Suppressor macrophage treated with lipopolysaccharide for 4 hours (primary cell): ENCODE measurements at regions not wholly inside any gene's neighbourhood (a gene's known extent, or its start where the extent isn't known, plus 50 kb on each side); places are given as distances from the start of the nearest gene placed in this dataset.
"Not testable (repeated sequence)": the region's sequence is repeated elsewhere in the genome, so short reads cannot be mapped to it uniquely, and the experiment has no call there.

Source experiments
- DNase-seq: peaks from one replicate; pipeline ENCODE4 v3.0.0-alpha.2; 2020

DNA sequence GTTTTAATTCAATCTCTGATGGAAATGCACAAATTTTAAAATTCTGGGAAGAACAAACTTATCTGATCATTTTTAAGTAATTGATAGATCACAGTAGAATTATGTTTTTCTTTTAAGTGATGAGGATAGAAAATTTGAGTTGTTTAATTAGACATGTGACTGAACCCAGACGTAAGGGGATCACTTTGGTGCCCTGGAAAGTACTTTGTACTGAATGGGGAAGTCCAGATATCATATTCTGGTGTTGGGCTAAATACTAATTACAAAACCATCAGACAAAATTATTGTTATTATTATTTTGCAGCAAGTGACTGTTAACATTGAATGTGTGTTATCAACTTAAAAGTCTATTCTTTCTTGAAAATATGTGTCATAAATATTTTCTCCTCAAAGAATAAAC lies 994.6 kb downstream of the TSN start:
- DNase-seq: no peak

DNA sequence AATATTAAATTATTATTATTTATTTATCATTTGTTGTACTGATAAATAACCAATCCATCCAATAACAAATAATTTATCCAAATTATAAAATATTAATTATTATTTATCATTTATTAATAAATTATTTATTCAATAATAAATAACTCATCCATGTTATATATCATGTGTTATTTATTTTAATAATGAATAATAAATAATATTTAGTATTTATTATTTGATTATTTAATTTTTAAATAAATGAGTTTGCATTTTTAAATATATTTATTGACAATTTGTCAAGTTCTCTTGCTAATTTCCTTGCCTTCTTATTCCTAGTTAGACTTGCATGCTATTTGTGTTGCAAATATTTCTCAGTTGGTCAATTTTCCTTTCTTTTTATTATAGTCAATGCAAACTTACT lies 995.4 kb downstream of the TSN start:
- DNase-seq: no peak

GRCh38 chr2:122753336-122753735 lies 997.9 kb downstream of the TSN start:
- DNase-seq: no peak

GRCh38 chr2:122754561-122754960 lies 999.1 kb downstream of the TSN start:
- no peak for DNase-seq

DNA sequence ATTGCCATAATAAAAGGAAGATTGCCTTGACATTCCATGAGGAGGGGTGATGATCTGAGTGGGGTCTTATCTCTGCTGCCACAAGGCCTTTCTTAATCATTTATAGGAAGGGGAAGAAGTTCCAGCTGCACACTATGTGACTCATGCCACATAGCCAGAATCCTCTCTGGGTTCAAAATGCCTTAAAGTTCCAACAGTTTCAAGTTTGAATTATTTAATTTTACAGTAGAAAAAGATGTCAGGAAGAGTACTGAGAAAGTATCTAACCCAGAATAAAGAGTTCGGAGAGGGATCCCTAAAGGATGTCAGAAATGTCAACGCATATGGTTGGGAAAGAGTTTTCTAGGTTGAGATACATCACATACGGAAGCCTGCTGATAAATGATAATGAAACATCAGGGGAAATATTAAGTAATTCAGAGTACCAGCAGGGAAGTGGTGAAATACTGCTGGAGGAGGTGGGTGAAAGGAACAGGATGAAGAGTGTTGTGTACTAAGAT lies 999.9 kb downstream of the TSN start:
- no peak for DNase-seq

GRCh38 chr2:122758967-122759366 lies 1003.5 kb downstream of the TSN start:
- DNase-seq: no peak

- DNase-seq: no peak
Measured at GRCh38 chr2:122764014-122764413, 1008.6 kb downstream of the TSN start.

GRCh38 chr2:122780251-122780650 lies 1024.8 kb downstream of the TSN start:
- no peak for DNase-seq

DNA sequence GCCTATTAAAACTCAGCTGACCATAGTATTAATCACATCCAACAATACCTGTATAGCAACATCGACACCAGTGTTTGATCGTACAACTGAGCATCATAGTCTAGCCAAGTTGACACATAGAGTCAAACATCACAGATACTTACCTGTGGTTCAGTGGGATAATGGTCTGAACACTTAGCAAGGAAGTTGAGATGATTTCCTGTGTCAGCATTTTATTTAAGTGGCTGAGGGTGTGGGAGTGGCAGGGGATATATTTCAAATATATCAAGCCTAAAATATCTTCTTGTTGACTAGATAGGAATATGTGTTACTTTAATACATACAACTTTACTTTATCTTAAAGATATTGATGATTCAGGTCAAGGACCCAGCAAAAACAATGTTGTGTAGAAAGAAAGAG lies 1038.6 kb downstream of the TSN start:
- DNase-seq: no peak

- DNase-seq: no peak
Measured at GRCh38 chr2:122795763-122796162, 1040.3 kb downstream of the TSN start.

DNA sequence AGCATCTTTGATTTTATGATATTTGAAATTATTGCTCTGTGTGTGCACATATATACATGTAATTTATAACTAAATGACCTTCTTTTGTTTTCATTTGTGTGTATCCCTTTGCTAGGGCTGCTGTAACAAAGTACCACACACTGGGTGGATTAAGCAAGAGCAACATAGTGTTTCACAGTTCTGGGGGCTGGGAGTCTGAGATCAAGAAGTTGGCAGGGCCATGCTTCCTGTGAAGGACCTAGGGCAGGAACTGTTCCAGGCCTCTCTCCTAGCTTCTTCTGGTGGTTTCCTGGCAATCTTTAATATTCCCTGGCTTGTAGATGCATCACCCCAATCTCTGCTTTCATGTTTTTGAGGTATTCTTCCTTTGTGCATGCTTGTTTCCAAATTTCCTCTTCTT lies 1043.9 kb downstream of the TSN start:
- no peak for DNase-seq

DNA sequence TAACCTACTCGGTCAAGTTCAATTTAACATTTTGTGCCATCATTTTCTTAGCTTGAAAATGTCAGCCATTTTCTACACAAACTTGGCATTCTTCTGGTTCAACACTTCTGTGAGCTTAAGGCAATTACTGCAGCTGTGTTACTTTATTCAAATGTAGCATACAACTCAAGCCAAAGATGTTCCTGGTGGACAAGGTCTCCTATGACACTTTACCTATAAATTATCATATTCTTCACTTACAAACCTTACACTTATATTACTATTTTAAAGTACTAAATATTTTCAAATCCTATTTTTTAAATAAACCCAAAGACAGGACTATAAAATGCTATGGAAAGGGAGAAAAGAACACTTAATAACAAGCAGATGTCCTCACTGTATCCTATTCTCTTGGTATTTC lies 1045.3 kb downstream of the TSN start:
- no peak for DNase-seq

DNA sequence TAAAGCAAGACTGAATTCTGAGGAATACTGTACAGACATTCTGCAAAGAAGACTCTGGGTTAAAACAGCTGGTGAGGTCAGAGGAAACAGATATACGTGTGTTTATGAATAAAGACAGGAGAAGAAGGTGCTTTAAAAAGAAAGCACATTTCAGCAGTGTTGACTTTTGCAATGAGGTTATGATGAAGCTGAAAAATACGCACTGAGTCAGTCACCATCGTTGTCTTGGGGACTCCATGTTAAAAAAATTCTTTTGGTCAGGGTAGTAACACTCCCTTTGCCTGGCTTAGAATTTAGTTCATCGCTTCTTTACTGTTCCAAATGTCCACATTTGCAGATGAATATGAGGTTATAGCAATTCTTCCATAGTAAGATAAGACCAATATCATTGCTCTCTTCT lies 1049.0 kb downstream of the TSN start:
- no peak for DNase-seq

GRCh38 chr2:122805346-122805745 lies 1049.9 kb downstream of the TSN start:
- no peak for DNase-seq

GRCh38 chr2:122808286-122808969 lies 1053.0 kb downstream of the TSN start:
- no peak for DNase-seq

DNA sequence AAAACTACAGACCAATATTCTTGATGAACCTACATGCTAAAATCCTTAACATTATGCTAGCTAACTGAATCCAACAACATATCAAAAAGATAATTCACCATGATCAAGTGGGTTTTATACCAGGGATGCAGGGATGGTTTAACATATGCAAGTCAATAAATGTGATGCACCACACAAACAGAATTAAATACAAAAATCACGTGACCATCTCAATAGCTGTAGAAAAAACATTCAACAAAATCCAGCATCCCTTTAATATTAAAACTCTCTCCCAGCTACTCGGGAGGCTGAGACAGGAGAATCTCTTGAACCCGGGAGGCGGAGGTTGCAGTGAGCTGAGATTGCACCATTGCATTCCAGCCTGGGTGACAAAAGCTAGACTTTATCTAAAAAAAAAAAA lies 1056.8 kb downstream of the TSN start:
- DNase-seq: not testable (repeated sequence)

DNA sequence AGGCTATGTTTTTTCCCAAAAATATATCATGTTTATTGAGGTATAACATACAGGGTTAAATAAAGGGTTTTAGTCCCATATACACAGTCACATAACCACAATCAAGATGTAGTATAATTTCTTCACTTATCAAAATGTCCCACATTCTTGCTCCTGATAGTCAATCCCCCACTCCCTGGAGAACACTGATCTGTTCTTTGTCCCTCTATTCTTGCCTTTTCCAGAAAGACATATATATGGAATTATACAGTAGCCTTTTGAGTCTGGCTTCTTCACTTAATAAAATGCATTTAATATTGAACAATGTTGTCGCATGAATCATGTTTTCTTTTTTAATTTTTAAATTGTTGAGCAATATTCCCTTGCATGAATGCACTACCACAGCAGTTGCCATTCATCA lies 1059.7 kb downstream of the TSN start:
- no peak for DNase-seq

- DNase-seq: no peak
Measured at GRCh38 chr2:122816803-122817202, 1061.4 kb downstream of the TSN start.

DNA sequence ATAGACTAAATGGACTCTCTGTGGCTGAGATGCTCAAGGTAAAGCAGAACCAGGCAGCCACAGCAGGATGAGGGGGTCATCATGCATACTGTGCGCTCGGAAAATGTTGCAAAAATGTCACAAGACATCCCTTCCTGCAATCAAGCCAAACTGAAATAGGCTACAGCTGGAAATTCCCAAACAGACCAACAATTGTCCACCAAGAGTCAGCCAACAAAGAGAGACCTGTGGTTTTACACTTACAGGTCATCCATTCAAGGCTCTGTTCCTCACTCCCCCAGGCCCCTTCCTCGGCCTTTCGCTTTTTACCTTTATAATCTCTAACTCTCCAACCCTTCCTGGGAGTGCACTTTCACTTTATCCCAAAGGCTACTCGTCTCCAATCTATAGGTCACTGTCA lies 1066.9 kb downstream of the TSN start:
- no peak for DNase-seq

- no peak for DNase-seq
Measured at GRCh38 chr2:122830157-122830556, 1074.7 kb downstream of the TSN start.

DNA sequence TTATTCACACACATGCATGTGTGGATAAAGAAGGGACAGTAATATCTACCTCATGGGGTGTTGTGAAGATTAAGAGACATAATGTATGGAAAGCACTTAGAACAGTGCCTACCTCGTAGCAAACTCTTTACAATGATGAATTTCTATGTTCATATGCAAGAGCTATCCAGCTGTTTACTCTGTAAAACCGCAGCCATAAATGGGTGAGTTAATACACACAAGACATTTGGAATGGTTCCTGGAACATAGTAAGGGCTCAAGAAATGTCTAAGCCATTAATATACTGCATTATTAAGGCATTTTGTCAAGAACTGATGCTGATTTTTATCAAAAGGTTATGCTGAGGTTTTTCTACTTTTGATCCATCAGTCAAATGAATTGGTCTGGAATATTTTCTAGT lies 1076.2 kb downstream of the TSN start:
- DNase-seq: no peak

GRCh38 chr2:122843503-122843902 lies 1088.1 kb downstream of the TSN start:
- no peak for DNase-seq

DNA sequence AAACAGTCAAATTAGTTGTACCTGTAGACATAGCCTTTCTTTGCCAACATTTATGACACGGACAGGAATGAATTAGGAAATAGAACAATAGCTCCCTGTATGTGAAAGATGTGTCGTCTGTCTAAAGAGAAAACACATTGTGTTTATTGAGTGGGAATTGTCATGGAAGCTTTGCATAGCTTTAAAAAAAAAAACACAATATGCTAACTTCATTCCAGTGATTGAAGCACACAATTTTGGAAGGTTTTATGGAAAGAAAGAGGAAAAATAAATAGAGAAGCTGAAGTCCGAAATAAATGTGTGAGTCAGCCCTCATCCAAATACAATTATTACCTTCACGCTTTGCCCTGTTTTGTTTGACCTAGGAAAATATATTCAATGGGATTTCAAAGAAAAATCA lies 1095.7 kb downstream of the TSN start:
- DNase-seq: no peak

DNA sequence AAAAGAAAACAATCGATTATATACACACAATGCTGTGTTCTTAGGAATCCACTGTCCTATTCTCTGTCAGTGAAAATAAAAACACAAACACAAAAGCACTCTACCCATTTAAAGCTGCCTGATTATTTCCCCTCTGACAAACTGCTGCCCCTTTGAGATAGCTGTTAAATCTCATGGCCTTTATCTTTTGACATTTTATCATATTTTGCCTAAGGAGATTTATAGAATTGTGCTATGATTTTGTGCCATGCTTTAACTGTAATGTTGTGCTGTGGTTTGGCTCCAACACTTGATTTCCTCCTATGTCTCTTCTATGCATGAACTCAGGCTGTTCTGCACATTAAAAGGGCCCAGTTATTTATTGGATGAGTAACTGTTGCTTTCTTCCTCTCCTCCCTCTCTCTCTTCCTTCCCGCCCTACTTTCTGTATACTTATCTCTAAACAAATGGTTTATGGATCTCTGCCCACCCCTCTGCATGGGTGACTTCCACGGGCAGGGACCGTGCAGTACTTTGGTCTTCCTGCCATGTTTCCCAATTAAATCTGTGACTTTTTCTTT lies 1096.6 kb downstream of the TSN start:
- DNase-seq: no peak

DNA sequence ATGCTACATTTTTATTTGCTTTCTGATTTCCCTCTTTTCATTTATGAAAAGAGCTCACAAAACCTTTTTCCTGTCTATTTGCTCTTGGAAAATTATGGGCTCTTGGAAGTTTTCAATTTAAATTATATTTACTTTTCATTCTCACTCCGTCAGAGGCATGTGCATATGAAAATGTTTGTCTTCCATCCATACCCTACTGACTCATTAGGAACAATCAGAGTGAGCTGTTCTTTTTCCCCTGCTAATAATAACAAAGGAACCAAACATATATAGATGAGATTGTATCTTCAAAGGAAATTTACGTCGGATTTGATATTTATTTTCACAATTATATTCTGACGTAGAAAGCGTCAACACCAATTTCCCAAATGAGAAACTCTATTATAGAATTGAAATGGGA lies 1101.2 kb downstream of the TSN start:
- DNase-seq: no peak
